ENCODE measurements at regions not wholly inside any gene's neighbourhood (a gene's known extent, or its start where the extent isn't known, plus 50 kb on each side); places are given as distances from the start of the nearest gene placed in this dataset.
"Not testable (repeated sequence)": the region's sequence is repeated elsewhere in the genome, so short reads cannot be mapped to it uniquely, and the experiment has no call there.

DNA sequence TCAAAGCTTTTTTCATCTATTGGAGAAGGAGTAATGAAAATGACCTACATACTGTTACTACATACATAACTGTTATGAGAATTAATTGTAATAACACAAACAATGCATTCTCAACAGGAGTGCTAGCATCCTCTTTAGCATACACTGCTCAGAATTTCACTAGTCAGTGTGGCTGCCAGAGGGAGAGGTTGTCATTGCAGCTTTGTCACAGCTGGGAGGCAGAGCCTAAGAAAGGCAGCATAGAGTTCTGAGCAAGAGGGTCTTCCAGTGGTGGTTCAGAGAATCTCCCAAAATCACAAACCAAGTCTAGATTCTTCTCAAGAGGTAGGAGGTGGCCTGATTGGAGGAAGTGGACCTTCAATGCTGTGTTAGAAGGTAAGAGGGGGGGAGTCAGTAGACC is 286.7 kb upstream of the CYRIA start:
- no peak for DNase-seq

DNA sequence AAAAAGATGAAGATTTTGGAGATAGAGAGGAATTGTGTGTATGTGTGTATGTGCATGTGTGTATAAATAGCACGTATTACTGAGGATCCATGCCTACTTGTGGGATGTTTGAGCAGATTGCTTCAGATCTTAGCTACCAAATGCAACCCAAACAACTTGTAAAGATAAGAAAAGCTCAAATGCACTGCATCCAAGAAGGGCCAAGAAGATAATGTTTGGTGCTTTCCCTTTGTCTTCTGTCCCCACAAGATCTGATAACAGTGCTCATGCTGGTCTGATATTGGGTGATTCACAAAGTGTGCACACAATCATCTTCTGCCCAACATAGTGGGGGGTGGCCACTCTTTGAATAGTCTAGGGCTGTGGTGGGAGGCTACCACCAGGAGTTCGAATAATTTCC is 284.8 kb upstream of the CYRIA start:
- no peak for DNase-seq

DNA sequence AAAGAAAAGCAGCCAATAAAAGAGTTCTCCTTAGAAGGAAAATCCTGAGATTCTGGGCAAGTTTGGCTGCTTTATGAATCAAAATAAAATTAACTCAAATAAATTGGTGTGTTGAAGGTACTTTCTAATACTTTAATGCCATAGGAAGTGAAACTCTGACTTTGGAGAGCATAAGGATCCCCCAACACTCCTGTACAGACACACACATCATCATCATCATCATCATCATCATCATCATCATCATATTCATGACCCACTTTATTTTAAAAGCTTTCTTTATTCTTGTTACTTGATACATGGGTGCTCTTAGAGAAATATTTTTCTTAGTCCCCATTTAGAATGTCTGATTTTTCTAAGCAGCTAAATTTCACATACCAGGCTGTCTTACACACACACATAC is 283.1 kb upstream of the CYRIA start:
- DNase-seq, result no peak

DNA sequence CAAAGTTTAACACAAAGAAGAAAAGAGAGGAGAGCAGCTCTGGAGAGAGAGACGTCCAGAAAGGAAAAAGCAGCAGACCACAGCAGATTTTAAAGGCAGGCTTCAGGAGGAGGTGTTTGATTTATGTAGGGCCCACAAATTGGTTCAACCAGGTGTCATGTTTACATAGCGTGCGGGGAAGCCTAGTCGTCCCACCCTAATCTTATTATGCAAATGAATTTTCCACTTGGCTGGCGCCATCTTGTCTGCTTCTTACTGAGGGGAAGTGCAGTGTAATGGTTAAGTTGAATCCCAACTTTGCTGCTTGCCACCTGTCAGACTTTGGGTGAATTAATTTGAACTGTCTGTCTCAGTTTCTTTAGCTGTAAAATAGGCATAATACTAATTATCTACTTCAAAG is 282.4 kb upstream of the CYRIA start:
- DNase-seq, result no peak

DNA sequence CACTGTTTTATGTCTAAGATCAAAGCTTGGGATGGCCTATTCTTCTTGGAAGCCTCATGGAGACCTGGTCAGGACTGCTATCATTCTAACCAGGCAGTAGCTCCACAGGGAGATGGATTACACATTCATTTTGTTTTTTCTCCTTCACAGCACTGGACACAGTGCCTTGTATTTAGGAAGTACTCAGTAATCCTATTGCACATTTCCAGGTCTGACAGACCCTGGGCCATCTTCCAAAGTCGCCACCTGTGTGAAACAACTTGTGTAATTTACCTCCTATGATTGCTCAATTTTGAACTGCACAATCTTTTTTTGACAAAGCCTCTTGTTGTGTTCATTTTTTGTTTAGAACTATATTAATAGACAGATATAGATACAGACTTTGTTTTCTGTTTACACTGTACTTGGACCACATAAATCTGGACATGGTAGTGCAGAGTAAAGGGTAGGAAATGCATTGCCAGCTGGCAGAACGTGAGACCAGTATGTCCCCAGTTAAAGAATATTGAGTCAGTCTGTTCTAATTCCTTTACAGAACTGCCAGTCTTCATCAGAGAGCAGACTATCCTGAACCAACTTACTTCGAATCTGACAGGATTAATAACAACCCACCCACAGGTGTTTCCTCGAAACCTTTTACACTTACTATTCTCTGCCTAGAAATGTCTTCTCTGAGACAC is 277.8 kb upstream of the CYRIA start:
- DNase-seq, result no peak

DNA sequence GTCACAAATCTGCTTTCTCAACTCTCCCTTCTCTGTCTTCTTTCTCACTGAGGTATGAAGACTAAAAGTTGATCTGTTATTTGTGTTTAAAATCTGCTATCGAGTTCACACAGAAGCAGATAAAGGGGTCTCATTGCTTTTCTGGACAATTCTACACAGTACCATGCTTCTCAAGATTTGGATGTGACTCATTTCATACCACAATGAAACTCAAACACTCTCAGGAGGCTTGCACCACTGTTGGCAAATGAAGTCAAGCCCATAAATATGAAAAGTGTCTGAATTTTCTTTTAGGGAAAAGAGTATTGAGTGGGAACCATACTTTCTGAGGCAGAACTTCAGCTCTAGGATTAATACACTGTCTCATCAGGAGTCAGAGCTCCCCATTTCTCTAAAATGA is 274.6 kb upstream of the CYRIA start:
- no peak for DNase-seq

DNA sequence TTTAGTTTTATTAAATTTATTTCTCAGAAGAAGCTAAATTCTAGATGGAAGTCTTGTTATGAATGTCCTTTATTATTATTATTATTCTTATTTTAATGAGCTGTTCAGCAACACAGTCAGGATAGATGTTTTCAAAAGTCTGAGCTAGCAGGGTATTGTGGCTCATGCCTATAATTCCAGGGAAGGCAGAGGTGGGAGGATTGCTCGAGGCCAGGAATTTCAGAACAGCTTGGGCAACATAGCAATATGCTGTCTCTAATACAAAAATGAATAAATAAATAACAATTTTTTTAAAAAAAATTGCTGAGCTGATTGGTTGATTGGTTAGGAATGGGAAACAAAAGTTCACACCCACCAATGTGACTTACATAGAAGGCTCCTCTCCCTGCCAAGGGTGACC is 274.1 kb upstream of the CYRIA start:
- DNase-seq, result no peak

DNA sequence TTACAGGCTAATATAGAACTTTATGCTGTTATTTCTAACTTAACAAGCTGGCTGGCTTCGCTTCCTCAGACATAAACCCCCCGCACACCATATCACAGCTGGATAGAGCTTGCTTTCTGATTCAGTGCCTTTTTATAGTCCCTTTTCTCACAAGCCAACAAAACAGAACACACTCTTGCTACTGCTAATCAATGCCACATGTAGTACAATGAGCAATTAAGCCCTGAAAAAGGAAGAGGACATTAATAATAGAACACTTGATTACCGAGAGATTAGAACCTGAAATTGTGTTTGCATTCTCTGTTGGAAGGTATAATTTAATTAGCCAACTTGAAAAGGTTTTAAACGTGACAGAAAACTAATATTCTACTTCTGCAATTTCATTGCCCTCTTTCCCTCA is 267.7 kb upstream of the CYRIA start:
- no peak for DNase-seq

DNA sequence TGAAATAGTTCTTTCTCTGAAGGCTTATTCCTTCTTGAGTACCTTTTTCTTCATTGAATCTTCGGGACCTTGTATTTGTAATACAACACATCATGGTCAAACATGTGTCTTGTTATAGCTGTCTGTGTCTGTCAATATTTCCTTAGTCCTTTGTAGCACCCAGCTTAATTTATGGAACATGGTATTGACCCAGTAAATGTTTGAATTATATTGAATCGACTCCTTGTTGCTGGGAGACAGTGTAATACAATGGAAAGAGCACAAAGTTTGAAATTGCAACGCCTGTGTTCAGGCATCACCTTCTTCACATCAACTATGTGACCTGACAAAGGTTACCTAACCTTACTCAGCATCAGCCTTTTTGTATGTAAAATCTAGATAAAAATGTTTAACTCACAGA is 267.2 kb upstream of the CYRIA start:
- no peak for DNase-seq

DNA sequence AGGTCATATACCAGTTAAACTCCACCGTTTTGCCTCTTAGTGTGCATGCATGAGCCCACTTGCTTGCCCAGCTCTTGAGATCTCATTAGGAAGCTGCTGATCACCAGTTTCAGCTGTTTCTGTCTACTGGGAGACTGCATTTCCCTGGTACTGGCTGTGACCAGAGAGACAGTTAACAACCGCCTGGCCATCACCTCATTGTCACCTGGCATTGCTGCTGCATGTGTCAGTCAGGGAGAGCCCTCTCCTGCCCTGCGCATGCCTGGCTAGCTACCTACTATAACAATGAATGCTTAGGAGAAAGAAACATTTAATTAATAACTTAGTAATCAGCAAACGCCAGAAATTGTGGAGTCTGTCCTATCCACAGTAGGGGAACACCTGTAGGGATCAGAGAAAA is 265.8 kb upstream of the CYRIA start:
- no peak for DNase-seq

DNA sequence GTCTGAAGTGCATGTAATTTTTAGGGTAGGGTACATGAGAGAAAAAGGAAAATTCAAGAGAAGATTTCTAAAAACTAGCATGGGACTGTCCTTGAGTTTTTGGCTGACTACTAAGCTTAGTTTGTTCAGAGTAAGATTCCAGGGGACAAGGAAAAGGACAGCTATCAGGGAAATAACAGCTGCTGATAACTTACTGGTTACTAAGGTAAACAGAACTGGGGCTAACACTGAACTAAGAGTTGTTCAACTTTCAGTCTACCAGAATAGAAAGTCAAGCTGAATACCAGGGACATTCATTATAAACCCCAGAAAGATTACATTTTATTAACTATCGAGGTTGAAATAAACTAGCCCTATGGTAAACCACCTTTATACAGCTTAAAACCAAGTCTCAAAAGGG is 261.8 kb upstream of the CYRIA start:
- DNase-seq, result no peak

DNA sequence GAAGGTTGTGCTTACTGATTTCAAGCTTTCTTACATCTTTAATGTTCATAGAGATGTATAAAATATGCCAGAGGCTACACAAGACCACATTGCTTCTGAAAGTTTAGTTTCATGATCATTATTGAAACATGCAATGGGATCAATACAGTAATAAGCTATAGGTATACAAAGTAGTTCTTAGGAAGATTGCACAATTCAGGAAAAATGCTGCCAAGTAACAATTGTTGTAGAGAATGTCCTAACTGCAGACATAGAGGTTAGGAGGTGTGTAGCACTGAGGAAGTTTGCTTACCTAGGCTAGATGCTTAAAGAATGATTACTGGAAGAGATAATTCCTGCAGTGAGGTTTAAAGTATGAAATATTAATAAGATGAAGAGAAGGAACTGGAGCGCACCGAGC is 259.5 kb upstream of the CYRIA start:
- no peak for DNase-seq

DNA sequence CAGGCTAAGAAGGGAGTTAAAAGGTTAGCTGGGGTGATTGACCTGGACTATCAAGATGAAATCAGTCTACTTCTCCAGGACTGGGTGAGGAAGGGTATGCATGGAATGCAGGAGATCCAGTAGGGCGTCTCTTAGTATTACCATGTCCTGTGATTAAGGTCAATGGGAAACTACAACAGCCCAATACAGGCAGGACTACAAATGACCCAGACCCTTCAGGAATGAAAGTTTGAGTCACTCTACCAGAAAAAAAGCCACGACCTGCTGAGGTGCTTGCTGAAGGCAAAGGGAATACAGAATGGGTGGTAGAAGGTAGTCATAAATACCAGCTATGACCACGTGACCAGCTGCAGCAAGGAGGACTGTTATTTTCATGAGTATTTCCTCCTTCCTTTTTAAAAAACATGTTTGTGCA is 249.7 kb upstream of the CYRIA start:
- DNase-seq, result not testable (repeated sequence)

DNA sequence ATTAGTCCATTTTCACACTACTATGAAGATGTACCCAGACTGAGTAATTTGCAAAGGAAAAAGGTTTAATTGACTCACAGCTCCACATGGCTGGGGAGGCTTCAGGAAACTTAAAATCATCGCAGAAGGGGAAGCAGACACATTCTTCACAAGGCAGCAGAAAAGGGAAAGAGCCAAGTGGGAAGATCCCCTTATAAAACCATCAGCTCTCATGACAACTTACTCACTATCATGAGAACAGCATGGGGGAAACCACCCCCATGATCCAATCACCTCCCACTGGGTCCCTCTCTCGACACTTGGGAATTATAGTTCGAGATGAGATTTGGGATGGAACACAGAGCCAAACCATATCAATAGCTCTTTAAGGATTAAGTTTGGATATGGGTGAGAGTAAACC is 246.1 kb upstream of the CYRIA start:
- no peak for DNase-seq

DNA sequence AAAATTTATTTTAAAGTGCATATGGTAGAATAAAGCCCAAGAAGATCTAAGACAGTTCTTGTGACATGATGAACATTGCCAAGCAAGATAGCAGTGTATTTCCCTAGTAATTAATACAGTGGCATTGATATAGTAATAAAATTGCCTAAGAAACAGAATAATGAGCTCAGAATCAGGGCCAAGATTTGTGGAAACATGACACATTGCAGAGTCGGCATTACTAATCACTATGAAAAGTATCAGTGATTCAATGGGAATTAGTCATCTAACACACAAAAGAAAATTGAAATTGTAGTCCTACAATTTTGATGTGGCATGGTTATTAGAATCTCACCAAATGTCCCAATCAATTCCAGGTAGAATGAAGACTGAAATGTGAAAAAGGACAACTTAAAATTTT is 243.0 kb upstream of the CYRIA start:
- DNase-seq, result no peak

DNA sequence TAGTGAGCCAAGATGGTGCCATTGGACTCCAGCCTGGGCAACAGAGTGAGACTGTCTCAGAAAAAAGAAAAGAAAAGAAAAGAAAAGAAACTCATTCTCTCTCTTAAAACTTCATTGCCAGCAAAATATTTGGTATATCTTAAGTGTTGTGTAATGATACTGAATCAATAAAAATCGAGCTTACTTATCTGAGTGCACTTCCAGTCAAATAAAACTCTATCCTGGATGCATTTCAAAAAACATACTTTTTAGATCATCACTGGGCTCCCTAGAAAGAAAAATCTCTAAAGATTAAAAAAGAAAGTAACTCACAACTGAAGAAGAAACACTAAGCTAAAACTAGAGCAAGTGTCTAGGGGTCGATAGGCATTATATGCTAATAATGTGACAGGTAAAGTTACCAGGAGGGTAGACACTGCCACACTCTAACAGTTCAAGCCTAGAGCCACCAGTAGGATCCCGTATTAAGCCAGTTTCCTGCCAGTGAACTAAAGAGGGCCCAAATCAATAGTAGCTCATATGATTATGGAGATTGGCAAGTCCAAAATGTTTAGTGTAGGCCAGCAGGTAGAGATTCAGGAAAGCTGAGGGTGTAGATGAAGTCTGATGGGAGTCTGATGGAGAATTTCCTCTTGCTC is 242.1 kb upstream of the CYRIA start:
- no peak for DNase-seq

DNA sequence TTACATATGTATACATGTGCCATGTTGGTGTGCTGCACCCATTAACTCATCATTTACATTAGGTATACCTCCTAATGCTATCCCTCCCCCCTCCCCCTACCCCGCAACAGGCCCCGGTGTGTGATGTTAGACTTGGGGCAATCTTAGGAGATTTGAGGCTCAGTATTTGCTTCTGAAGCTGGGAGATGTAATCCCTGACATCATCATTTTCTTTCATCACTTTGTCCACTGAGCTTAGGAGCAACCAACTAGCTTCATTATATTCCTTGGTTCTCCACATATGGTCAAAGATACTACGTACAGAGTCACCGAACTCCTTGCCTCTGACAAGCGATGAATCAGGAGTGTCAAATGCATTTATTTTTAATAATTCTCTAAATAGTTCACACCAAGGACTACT is 239.7 kb upstream of the CYRIA start:
- DNase-seq, result not testable (repeated sequence)

DNA sequence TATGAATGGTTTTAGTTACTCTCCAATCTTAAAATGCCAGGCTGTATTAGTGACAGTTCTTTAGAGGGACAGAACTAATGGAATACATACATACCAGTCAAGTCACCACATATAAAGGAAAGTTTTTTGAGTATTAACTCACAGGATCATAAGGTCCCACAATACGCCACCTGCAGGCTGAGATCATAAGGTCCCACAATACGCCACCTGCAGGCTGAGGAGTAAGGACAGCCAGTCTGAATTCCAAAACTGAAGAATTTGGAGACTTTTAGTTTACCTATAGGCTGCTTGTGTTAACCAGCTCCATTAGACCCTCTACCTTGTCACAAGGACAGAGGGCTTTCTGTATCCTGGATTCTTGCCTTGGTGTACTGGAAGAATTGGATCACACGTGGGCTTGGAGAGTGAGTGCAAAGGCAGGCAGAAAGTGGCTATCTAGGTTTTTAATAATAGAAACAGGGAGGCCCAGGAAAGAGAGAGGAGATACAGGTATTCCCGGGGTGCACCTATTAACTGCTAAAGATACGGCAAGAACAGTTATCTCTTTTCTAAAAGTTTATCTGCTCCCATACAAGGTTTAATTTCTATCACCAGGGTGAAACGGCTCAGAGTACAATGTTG is 234.9 kb upstream of the CYRIA start:
- no peak for DNase-seq

DNA sequence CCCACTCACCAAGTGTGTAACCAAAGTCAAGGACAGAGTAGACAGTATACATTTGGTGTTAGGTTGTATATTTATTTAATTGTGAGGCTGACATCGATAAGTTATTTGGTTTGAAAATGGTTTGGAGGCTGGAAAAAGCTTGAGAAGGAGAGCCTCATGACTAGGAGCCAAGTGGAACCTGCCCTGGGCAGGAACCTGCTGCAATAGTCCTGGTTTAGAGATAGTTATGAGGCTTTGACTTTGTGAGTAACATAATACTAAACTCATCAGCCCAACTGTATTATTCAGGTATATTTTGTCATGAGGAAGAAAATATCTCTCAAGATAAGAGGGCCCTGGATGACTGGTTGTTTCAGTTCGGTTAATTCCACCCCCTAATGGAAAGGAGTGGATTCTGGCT is 234.3 kb upstream of the CYRIA start:
- no peak for DNase-seq

DNA sequence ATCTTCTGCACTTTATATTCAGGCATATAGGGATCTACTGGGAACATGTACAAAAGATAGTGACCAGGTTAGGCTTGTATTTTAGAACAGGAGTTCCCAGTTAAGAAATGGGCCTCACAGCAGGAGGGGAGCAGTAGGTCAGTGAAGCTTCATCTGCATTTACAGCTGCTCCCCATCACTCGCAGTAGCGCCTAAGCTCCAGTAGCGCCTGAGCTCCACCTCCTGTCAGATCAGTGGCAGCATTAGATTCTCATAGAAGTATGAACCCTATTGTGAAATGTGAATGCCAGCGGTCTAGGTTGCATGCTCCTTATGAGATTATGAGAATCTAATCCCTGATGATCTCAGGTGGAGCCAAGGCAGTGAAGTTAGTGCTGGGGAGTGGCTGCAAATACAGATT is 224.4 kb upstream of the CYRIA start:
- no peak for DNase-seq

DNA sequence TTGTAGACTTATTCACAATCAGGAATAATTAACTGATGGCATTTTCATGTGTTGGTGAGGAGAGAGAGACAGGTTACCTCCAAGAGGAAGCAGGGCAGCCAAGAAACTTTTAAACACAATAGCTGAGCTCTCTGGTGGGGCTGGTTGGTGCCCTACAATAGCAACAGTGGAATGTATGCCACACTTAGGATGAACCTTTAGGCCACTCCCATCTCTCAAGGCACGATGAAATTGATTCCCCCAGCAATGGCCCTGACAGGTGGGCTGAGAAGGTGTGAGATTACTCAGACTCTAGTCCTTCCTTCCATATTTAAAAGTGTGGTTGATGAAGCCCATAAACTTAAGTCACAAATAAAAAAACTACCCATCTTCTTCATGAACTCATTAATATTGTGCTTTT is 219.4 kb upstream of the CYRIA start:
- DNase-seq, result no peak

DNA sequence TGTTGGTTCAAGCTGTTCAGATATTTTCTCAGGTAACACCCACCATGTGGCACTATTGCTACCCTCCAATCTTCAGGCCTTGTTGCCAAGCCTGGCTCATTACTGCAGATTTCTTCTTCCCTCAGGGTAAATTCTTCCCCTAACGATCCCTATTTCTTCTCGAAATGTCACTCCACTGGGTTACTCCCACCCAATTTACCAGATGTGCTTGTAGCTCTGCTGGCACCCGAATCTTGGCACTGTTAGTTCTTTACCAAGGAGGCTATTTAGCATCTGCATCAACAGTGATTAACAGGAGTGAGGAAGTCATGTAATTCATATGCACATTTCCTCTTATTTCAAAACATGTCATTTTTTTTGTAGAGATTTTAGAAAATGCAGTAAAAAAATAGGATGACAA is 217.1 kb upstream of the CYRIA start:
- DNase-seq, result no peak

DNA sequence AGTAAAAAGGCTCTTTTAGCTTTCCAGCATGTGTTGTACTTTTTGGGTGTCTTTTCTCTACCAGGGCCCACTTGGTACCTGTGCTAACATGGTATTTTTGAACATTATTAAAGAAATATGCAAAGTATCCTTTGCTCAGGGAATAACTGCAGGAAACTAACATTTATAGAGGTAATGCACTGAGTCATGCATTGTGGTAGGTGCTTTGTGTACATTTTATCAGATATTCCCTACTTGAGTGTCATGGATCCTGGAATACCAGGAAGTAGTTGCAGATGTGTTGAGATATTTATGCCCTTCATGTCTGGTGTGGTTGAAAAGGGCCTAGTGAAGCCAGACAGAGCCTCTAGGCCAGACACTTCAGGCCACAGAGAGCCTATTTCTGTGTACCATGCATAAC is 215.5 kb upstream of the CYRIA start:
- no peak for DNase-seq

DNA sequence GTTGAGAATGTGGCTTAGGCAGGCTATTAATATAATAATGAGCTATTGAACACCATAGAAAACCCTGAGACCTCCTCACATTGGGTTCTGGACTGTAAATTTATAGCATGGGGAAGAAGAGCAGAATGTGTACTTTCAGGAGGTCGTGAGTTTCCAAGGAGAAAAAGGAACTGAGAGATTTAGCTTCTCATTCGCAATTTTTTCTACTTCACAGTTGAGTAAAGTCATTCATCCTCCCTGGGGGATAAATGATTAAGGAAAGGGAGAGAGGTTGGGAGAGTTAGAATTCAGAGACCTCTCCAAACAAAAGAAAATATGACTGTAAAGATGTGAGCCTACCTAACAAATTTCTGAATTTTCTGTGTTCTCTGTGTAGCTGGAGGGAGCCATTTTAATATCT is 205.8 kb upstream of the CYRIA start:
- no peak for DNase-seq

Data from effector CD4-positive, alpha-beta T cell (primary cell).